ENCODE measurements at regions not wholly inside any gene's neighbourhood (a gene's known extent, or its start where the extent isn't known, plus 50 kb on each side); places are given as distances from the start of the nearest gene placed in this dataset.

DNA sequence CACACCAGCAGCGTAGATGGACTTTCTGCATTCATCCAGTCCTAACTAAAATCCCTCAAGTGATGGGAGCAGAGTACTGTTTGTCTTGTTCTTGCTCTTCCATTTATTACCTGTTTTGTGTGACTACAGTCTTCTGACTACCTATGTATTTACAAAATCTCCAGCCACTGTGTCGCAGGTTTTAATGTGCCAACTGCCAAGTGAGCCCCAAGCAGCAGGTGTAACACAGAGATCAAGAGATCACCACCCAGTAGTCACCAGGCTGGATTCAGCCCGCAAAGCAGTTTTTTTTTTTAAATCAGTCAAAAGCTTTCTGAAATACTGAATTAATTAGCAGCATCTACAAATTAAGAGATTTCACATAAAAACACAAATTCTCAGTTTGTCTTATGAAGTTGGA, 724.1 kb upstream of the USP15 start:
- TF ChIP-seq, protein P1, sequence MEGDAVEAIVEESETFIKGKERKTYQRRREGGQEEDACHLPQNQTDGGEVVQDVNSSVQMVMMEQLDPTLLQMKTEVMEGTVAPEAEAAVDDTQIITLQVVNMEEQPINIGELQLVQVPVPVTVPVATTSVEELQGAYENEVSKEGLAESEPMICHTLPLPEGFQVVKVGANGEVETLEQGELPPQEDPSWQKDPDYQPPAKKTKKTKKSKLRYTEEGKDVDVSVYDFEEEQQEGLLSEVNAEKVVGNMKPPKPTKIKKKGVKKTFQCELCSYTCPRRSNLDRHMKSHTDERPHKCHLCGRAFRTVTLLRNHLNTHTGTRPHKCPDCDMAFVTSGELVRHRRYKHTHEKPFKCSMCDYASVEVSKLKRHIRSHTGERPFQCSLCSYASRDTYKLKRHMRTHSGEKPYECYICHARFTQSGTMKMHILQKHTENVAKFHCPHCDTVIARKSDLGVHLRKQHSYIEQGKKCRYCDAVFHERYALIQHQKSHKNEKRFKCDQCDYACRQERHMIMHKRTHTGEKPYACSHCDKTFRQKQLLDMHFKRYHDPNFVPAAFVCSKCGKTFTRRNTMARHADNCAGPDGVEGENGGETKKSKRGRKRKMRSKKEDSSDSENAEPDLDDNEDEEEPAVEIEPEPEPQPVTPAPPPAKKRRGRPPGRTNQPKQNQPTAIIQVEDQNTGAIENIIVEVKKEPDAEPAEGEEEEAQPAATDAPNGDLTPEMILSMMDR (IDR thresholded peaks at IDR 0.05; ENCODE audit: low read depth, low read length) = no peak
- H3K4me1 ChIP-seq (ENCODE audit: low read depth) = no peaks in the 10 kb centered on the region
- no peak overlapping the region for H3K4me3 ChIP-seq
- no peaks in the 10 kb centered on the region for H3K36me3 ChIP-seq
- DNase-seq (ENCODE audit: low read depth in 1 of 2, low spot score in 1 of 2) = no peak
- no peaks in the 10 kb centered on the region for H3K9me3 ChIP-seq (ENCODE audit: low read depth)
- no peaks in the 10 kb centered on the region for H3K27me3 ChIP-seq
- no peak overlapping the region for H3K27ac ChIP-seq

DNA sequence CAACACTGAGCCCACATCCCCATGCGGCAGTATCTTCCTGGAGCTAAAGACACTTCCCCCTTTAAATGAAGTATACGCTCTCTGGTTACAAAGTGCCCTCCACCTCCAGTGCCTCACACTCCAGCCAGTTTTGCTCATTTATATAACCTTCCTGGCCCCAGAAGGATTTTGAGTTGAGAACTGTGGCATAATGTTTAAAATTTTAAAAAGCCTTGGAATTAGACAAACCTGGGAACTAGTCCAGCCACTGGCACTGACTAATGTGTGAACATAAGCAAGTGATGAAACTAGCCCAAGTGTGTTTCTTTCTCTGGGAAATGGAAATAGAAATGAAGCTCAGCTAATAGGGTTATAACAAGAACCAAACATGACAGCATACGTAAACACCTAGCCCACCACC, 723.7 kb upstream of the USP15 start:
- Histone ChIP-seq H3K36me3 (no peaks in the 10 kb centered on the region), H3K27ac (no peak overlapping the region), H3K4me3 (no peak overlapping the region), H3K27me3 (no peaks in the 10 kb centered on the region), H3K4me1 (ENCODE audit: low read depth) (no peaks in the 10 kb centered on the region), H3K9me3 (ENCODE audit: low read depth) (no peaks in the 10 kb centered on the region)
- TF ChIP-seq, protein P1 (IDR thresholded peaks at IDR 0.05; ENCODE audit: low read depth, low read length) = no peak
- DNase-seq (ENCODE audit: low read depth in 1 of 2, low spot score in 1 of 2) = no peak

DNA sequence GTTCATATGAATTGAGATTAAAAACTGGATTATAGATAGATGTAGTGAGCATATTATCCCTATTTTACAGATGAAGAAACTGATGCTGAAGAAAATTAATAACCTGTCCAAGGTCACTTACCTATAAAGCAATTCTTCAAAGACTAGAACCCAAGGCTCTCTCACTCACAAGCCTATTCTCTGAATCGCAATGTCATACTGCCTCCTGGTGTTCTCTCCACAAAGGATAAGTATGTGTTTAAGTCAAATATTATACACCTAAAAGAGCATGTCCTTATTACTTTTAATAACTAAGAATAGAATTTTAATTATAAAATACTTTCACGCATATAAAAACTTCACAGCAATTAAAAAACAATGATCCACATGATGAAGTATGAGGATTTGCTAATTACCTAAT, 721.3 kb upstream of the USP15 start:
- DNase-seq (ENCODE audit: low read depth in 1 of 2, low spot score in 1 of 2) = no peak

DNA sequence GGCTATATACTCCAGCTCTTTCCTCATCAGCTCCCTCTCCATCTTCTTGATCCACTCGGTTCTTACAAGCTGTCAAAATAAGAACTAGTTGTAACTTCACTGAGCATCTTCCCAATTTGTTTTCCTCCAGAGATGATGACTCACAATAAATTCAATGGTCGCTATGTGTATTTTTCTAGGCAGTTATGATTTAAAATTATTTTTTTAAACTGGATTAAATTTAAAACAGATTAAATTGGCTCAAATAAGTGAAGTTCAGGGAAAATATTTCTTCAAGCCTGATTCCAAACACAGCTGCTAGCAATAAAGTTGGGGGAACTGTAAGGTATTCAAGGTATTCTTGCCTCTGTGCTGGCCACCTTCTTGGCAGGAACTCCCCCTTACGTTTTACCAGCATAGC, 717.7 kb upstream of the USP15 start:
- Histone ChIP-seq H3K4me3 (no peak overlapping the region), H3K9me3 (ENCODE audit: low read depth) (no peaks in the 10 kb centered on the region), H3K27me3 (no peaks in the 10 kb centered on the region), H3K36me3 (no peaks in the 10 kb centered on the region), H3K4me1 (ENCODE audit: low read depth) (no peaks in the 10 kb centered on the region), H3K27ac (no peak overlapping the region)
- TF ChIP-seq, protein P1 (IDR thresholded peaks at IDR 0.05; ENCODE audit: low read depth, low read length) = no peak
- DNase-seq (ENCODE audit: low read depth in 1 of 2, low spot score in 1 of 2) = no peak

More for the DNA sequence above, 721.3 kb upstream of the USP15 start:
- TF ChIP-seq, protein P1 (IDR thresholded peaks at IDR 0.05; ENCODE audit: low read depth, low read length) = no peak
- H3K27ac ChIP-seq = no peak overlapping the region
- H3K27me3 ChIP-seq = no peaks in the 10 kb centered on the region
- H3K4me3 ChIP-seq = no peak overlapping the region
- no peaks in the 10 kb centered on the region for H3K36me3 ChIP-seq
- H3K9me3 ChIP-seq (ENCODE audit: low read depth) = no peaks in the 10 kb centered on the region
- H3K4me1 ChIP-seq (ENCODE audit: low read depth) = no peaks in the 10 kb centered on the region

DNA sequence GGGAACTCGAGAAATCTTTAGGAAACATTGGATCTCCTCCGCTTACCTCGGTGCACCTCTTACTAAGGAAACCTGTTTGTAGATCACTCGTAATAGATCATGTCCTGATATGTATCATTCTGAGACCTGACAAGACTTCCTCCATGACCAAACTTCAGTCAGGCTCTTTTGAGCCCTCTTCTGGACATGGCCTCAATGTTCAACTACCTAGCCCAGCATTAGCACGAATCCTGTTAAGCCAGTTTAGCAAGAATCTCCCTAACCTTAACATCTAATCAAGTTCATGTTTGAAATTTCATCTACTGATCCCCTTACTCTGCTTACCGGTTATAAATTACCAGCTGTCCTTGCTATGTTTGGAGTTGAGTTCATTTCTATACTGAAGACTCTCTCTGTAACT, 713.9 kb upstream of the USP15 start:
- Histone ChIP-seq H3K27me3 (no peaks in the 10 kb centered on the region), H3K27ac (no peak overlapping the region), H3K36me3 (no peaks in the 10 kb centered on the region), H3K9me3 (ENCODE audit: low read depth) (no peaks in the 10 kb centered on the region), H3K4me3 (no peak overlapping the region), H3K4me1 (ENCODE audit: low read depth) (no peaks in the 10 kb centered on the region)
- TF ChIP-seq, protein P1 (IDR thresholded peaks at IDR 0.05; ENCODE audit: low read depth, low read length) = no peak
- DNase-seq (ENCODE audit: low read depth in 1 of 2, low spot score in 1 of 2) = no peak

DNA sequence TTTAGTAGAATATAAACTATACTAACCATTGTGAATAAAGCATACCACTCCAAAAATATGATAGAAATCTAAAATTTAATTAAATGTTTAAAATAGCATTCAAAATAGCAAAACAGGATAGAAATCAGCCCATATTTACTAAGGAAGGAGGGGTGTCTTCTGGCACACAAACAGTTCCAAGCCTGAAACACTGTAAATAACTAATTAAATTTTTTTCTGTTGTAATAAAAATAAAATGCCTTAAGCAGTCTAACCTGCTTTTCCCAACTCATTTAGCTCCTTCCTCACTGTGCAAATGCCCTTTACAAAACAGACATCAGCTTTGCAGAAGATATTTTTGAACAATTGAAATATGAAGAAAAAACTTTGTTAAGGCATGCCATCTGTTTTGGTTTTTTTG, 707.1 kb upstream of the USP15 start:
- DNase-seq (ENCODE audit: low read depth in 1 of 2, low spot score in 1 of 2) = no peak
- H3K4me3 ChIP-seq = no peak overlapping the region
- no peak overlapping the region for H3K27ac ChIP-seq
- H3K4me1 ChIP-seq (ENCODE audit: low read depth) = no peaks in the 10 kb centered on the region
- H3K27me3 ChIP-seq = no peaks in the 10 kb centered on the region
- H3K36me3 ChIP-seq = no peaks in the 10 kb centered on the region
- TF ChIP-seq, protein P1 (IDR thresholded peaks at IDR 0.05; ENCODE audit: low read depth, low read length) = no peak
- H3K9me3 ChIP-seq (ENCODE audit: low read depth) = no peaks in the 10 kb centered on the region
